KBM-7 (cell line): ENCODE measurements at regions not wholly inside any gene's neighbourhood (a gene's known extent, or its start where the extent isn't known, plus 50 kb on each side); places are given as distances from the start of the nearest gene placed in this dataset.

Source experiments
- DNase-seq: peaks from one replicate; pipeline ENCODE4 v3.0.0-alpha.2; 2015
- in situ Hi-C: fragments of 300-500 bp; cut with MboI; formaldehyde crosslinking; loops from 2 replicates; pipeline ENCODE4 v1.14.3; 2020; ENCODE audit warnings: low sequenced_read_pairs, low pct_unique_long_range_greater_than_20kb, mixed read lengths

DNA sequence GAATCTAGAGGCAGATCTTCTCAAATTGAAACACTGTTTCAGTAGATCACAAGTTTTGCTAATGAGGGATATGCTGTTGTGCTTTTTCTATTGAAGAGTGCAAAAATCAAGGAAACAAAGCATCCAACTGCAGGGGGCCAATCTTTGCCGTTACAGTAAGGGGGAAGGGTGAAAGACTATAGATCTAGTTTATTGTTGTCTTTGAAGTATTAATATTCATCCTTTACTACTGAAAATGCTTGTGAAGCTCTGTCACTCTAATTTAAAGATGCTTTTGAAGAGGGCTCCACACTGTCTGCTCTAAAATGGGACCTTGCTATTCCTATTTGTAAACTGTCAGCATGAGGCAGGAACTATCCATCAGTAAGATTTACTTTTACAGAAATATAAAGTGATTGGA lies 110.3 kb downstream of the MBL2 start:
- DNase-seq = no peak
- in situ Hi-C loops = no loop called here

DNA sequence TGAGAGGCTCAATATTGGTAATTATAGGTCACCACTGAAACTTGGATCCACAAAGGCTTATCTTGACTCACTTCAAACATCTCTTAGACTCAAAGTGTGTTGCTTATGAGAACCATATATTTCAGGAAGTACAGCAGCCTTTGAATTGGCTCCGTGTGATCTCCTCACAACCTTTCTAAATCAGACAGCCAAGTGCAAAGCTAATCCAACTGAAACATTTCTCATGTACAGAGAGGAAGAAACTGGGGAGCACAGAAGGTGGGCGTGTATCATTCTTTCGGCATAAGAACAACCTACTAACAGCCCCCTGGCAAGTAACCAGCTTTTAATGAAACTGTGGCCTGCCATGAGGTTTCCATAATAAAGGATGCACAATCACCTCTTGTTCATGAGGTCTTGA lies 109.4 kb downstream of the MBL2 start:
- in situ Hi-C loops = no loop called here
- DNase-seq = no peak

DNA sequence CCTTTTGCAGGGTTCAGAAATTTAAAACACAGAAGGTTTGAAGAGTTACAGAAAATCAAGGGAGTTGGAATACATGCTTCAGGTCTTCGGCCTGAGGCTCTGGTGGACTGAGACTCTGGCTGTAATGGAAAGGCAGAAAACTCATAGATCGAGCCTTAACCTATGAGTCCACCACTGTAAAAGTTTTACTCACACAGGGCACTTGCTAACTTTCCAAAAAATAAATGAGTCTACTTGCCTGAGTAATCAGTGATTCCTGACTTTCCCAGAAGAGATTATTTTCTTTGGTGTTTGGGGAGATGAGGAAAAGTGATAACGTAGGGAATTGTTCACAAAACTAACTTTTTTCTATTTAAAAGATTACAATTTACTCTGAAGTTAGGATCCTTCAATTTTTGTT lies 108.0 kb downstream of the MBL2 start:
- no peak for DNase-seq
- in situ Hi-C loops = no loop called here

DNA sequence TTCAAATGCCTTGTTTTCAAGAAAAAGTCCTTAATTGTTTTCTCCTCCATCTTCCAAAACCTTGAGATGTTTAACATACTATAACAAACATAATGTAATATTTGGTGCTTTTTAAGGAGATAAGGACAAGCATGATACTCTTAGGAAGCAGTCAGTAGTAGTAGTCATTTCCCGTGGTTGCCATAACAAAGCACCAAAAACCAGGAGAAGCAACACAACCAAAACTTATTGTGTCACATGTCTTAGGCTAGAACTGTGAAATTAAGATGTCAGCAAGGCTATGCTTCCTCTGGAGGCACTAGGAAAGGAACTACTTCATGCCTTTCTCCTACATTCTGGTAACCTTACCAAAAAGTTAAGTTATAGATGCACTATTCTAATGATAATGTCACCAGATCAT lies 106.8 kb downstream of the MBL2 start:
- no peak for DNase-seq
- in situ Hi-C loops = no loop called here

DNA sequence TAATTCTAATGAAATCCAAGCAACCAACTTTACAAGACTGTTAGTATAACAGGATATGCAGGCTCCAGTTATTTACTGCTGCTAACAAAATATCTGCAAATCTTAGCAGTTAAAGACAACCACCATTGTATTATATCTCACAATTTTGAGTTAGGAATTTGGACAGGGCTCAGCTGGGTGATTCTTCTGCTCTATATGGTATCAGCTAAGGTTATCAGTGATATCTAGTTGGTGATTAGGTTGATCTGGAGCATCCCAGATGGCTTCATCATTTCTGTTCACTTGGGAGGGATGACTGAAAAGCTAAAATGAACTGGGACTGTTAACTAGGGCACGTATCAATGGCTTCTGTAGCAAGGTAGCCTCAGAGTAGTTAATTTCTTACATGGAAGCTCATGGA lies 105.7 kb downstream of the MBL2 start:
- no peak for DNase-seq
- in situ Hi-C loops = no loop called here

DNA sequence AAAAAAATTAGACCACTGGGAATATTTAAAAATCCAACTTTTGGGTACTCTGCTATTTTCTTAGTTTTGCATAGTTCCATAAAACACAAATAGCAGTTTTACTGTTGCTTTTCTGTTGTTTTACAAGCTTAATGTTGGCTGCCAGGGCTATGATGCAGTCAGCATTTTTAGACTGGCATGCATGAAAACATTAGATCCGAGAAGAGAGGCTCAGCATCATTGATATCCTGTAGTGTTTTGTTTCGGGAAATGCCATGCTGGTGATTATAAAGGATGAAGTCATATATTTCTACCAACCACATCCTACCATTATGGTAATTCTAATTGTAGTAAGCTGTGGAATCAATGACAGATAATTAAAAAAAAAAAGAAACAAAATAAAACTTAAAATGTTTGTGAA lies 104.6 kb downstream of the MBL2 start:
- DNase-seq = no peak
- in situ Hi-C loops = no loop called here

DNA sequence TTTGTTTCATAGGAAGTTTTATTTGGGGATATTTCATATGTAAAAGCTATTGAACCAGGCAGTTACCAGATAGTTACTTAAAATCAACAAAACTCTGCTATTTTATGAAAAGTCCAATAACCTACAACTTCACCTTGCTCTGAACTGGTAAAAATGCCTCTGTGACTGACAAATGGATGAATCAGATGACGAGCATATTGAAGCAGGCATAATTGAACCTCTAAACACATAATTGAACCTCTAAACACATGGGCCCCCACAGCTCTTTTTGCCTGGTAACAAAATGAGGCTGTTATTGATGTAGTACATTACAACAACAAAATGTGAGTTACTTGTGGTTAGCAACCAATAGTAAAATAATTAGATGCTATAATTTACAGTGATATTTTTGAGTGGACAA lies 99.7 kb downstream of the MBL2 start:
- in situ Hi-C loops = no loop called here
- DNase-seq = no peak

DNA sequence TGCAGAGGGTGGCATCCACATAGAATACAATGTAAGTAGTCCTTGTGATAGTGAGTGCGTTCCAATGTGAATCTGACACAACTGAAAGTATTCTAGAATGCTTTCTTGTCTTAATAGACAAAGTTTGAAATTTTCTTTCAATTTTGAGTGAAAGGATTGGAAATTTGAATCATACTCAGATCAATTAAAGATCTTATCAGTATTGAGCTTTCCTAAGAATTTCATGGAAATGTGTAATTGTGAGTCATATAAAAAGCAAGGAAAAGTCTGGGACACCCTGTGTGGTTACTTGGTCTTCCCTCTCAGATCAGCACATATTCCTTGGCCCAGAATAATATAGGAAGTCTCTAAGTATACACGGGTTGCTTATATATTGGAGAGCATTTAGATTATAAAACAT lies 99.1 kb downstream of the MBL2 start:
- DNase-seq = no peak
- in situ Hi-C loops = no loop called here

DNA sequence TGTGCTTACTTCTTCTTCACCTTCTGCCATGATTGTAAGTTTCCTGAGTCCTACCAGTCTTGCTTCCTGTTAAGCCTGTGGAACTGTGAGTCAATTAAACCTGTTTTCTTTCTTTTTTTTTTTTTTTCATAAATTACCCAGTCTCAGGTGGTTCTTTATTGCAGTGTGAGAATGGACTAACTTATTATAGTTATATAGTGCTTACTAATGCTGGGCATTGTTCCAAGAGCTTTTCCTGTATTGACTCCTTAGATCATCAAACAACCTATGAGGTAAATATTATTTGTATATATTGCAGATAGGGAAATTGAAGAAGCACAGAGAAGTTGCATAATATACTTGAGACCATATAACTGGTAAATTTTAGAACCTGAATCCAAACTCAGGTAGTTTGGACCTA lies 98.1 kb downstream of the MBL2 start:
- in situ Hi-C loops = no loop called here
- no peak for DNase-seq

DNA sequence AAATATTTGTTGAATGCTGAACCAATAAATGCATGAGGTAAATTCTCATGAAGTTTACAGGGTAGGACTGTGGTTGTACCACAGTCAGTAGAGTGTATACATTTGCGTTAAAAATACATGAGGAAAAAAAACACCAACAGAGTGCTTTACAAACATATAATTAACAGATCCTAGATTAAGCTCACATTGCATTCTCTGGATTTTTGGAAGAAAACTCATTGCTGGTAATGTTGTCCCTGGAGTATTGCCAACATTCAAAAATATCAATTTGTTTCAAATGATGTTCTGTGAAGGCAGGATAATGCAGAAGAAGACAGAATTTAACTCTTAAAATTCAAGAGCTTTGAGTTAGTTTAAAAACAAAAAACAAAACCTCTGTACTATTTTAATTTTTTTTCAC lies 95.5 kb downstream of the MBL2 start:
- DNase-seq = no peak
- in situ Hi-C loops = no loop called here

DNA sequence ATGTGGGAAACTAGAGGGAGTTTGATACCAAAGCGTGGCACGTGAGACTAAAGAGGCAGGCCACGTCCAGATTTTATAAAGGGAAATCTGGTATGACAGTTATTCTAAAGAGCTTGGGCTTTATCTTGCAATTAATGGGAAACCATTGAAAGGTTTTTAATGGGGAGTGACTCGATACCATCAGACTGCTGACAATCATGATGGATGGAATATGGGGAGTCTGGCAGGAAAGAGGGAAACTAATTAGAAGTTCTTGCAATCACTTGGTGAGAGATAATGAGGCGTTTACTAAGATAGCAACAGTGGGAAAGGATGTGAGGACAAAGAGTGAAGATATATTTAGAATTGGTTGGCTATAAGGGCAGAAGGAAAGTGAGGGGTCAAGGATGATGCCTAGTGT lies 94.0 kb downstream of the MBL2 start:
- no peak for DNase-seq
- in situ Hi-C loops = no loop called here

DNA sequence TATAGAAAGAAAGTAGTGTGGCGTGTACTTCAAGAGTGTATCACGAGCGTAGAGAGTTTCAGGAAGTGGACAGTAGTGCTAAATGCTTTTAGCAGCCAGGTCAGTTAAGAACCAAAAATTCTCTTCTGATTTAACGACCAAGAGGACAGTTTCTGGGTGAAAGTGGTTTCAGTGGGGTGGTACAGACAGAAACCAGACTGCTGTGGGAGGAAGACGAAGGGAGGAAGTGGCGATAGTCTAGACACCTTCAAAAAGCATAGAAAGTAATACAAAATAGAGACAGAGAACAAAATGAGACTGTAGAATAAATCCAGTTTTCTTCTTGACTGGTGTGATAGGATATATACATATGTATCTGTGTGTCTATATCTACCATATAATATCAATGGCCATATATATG lies 93.5 kb downstream of the MBL2 start:
- no peak for DNase-seq
- in situ Hi-C loops = no loop called here

DNA sequence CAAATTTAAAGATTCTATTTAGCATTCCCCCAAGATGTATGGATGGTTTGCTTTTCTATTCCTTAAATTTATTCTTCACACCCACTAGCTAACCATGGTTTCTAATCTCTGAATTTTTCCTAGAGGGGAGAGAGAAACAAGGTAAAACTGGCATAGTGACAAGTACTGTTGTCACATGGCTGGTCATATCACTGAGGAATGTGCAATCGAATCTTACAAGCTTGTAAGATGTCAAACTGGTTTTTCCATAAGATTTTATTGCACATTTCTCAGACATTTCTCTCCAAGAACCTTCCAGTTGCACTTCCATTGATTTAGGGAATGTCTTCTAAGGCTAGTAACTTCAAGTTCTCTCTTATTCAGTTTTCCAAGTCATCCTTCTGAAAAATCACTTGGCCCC lies 89.8 kb downstream of the MBL2 start:
- in situ Hi-C loops = no loop called here
- no peak for DNase-seq

DNA sequence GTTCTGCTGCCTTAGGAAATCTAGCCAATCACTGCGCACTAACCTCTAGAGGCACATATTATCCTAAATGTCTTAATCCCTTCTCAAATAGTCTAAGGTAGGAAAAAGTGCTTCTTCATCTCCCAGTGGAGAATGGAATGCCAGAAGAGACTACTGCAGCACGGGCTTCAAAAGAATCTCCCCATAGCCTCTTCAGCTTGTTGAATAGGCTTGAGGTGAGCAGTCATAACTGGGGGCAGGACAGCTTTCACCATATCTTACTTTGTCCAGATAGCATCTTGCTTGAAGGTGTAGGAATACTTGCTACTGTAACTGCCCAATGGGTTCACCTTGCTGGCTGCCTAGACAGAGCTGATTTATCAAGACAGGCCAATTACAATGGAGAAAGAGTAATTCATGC lies 88.8 kb downstream of the MBL2 start:
- in situ Hi-C loops = no loop called here
- no peak for DNase-seq

DNA sequence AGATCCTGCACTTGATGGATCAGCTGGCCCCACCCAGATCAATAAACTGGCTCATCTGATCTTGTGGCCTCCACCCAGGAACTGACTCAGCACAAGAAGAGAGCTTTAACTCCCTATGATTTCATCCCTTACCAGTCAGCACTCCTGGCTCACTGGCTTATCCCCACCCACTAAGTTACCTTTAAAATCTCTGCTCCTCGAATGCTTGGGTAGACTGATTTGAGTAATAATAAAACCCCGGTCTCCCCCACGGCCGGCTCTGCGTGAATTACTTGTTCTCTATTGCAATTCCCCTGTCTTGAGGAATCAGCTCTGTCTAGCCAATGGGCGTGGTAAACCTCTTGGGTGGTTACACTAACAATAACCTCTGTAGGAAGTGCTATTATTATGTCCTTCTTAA lies 83.7 kb downstream of the MBL2 start:
- in situ Hi-C loops = no loop called here
- no peak for DNase-seq

DNA sequence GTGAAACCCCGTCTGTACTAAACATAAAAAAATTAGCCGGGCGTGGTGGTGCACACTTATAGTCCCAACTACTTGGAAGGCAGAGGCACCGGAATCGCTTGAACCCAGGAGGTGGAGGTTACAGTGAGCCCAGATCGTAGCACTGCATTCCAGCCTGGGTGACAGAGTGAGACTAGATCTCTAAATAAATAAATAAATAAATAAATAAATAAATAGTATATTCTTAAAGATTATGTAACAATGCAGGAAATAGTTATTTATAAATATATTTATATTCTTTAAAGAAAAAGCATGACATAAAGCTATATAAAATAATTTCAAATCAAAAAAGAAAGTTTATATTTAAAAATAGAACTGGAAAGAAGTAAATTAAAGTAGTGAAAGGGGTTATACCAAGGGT lies 76.4 kb downstream of the MBL2 start:
- in situ Hi-C loops = no loop called here
- DNase-seq = no peak

DNA sequence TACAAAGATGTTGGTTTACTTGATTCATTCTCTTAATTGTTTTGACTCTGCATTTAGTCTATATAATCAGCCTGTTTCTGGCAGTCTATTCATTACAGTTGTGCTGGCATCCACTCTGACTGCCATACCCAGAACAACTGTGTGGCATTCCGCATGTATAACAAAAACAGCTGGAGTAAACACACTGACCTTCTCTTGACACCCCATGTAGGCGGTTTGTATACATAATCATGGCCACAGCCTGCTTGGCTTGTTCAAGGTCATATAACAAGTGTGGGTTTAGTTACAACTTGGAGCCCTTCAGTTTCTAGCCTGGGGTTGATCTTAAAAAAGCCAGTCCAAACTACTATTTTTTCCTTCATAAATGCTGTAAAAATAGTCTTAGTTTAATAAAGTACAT lies 70.9 kb downstream of the MBL2 start:
- in situ Hi-C loops = no loop called here
- no peak for DNase-seq

DNA sequence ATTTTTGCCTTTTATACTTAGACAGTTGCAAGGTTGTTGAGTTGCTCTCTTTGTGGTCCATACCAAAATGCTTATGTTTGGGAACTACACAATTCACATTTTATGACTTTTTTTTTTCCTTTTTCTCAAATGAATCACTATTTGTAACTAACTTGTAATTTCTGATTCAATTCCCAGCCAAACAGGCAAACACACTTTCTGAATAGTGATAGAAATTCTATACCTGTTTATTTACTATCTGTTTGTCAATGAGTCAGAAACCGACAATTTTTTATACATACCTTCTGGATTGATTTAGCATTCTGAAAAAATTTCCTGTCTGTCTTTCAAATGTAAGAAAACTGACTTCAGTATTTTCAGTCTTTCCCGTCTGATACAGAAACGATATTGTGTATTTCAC lies 69.1 kb downstream of the MBL2 start:
- in situ Hi-C loops = no loop called here
- DNase-seq = no peak

DNA sequence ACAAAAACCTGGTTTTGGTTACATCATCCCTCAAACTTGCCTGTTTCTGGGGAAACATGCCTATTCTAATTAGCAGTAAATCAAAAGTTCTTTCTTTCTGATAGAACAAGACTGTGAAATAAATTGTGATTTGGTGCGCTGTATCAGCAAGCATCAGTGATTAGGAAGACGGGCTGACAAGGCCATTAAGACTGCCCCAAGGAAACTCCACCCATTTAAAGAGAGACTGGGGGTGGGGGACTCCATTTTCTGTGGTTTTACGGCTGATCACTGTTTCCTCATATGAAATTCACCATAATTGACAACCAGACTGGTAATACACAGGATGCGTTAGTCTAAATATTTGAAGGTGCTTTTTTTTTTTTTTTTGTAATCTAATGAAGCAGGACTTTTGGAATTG lies 68.7 kb downstream of the MBL2 start:
- DNase-seq = no peak
- in situ Hi-C loops = no loop called here

DNA sequence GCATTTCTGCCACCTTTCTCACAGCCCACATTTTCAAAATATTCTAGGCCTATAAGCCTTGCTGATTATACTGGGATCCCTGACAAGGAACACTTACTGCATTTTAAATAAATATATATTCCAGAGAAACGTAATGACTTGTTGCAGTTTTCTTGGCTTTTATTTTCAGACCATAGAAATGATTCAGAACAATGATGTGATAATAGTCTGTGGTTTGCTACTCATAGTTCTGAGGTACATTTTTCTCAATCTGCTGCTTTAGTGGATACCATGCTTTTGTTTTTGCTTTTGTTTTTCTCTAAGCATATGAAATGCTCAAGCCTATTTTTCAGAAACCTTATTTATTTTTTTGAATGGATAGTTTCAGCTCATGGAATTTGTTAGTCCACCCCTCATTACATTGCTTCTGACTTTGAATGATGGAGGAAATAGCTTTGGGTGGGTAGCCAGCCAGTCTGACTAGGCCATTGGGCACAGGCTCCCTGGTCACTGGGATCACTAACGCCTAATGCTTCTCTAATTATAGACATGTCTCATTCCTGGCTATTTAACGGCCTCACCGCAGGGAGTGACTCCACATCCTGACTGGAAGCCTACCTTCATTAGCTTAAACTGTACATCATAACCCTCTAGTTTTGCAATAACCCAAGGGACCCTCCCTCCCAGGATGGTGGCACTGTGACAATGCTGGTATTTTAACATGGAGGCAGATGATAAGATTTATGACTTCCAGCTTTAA lies 66.1 kb downstream of the MBL2 start:
- in situ Hi-C loops = no loop called here
- no peak for DNase-seq
